Stimulated activated CD4-positive, alpha-beta T cell treated with anti-CD3 and anti-CD28 coated beads, Interleukin-4, amount 100 ng/mL, for 1 hour (primary cell): ENCODE measurements at regions not wholly inside any gene's neighbourhood (a gene's known extent, or its start where the extent isn't known, plus 50 kb on each side); places are given as distances from the start of the nearest gene placed in this dataset.

Experiments
- DNase-seq: peaks from one replicate; pipeline ENCODE4 v3.0.0-alpha.2; 2020

DNA sequence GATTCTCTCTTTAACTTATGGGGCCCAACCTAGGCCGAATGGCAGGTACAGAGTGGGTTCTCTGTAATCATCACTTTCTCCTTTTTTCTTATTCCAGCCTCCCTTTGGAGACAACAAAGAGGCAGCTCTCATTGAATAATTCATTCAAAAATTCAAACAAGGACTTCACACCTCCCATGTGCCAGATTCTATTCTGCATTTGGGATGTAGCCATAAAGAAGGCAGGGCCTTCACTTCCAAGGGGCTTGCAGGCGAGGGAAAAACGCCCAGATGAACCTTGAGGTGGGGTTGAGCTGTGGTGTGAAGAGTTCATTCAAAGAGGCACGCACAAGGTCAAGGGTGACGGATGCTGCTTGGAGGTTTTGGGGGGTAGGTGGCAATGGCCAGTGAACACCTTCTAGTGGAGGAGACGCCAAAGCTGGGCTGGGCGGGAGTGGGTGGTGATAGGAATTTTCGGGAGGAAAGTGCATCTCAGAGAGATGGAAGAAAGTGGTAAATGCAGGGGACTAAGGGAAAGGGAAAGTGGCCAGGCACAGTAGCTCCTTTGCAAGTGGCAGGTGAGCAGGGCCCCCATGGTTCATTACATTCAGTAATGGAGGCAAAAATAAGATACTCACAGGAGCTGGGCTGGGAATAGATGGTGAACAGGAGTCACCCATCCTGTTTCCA is 499.6 kb downstream of the MIAT start:
- no peak for DNase-seq

DNA sequence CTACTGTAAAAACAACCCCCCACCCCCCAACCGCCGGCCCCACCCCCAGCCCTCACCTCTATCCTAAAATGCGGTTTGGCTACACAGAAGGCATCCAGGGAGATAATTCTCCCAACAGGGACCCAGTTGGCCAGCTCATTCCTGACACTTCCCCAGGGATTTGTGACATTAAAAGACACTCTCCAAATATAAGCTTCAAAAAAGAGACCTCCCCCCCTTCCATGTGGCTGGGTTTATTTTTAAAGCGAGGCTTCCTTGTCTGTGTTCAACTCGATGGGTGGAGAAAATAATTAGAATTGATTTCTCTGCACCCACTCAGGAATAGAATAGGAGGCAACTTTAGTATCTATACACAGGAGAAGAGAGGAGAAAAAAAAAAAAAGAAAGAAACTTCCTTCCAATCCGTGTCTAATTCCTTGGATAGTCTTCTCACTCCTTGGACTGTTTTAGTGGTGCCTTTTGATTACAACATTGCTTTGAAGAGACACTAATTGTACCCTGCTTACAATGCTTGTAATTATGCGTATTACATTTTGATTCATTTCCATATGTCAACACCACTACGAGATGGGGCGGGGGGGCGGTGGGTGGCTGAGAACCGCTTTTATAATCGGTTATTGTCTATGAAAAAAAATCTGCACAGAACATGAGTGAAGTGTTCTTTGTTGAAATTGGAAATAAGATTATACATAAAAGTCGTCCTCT is 500.4 kb downstream of the MIAT start:
- no peak for DNase-seq

DNA sequence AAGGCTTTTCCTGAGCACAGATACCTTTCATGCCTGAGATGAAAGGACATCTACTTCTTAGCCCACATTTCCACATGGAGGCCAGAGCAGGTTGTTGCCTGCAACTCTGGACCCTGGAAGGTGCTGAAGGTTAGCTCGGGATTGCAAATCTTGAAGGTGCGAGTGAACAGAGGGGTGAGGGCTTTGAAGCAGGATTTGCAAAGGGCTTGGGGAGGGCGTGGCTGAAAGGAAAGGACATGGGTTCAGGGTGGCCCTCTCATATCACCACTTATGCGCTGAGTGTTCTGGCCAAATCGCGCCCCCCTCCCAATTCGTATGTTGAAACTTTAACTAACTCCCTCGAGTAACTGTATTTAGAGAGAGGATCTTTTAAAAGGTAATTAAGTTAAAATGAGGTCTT is 501.6 kb downstream of the MIAT start:
- DNase-seq, result no peak

DNA sequence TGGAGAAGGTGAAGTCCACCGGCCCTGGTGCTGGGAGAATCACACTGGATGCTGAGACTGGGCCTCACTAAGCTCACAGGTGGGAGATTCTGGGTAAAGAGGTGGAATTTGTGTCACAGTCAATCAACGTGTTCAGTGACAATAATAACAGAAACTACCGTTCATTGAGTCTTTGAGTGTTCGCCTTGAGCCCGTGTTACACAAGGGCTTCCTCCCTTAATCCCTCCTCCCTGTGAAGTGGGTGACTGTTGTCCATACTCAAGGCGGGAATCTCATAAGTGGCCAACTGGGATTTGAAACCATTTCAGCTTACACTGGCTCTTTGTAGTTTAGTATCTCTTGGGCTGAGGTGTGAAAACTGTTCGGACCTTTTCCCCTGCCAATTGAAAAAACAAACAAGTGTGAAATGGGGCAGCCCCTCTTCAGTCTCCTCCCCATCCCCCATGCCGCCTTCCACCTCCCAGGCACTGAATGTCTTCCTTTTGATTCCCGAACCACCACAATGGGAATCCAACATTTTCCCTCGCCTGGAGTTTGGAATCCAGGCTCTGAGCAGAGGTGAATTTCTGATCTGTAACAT is 502.4 kb downstream of the MIAT start:
- DNase-seq, result no peak

GRCh38 chr22:27163162-27164137 is 506.1 kb downstream of the MIAT start:
- DNase-seq, result no peak

GRCh38 chr22:27164781-27165503 is 507.6 kb downstream of the MIAT start:
- no peak for DNase-seq

GRCh38 chr22:27168681-27169080 is 511.3 kb downstream of the MIAT start:
- no peak for DNase-seq

DNA sequence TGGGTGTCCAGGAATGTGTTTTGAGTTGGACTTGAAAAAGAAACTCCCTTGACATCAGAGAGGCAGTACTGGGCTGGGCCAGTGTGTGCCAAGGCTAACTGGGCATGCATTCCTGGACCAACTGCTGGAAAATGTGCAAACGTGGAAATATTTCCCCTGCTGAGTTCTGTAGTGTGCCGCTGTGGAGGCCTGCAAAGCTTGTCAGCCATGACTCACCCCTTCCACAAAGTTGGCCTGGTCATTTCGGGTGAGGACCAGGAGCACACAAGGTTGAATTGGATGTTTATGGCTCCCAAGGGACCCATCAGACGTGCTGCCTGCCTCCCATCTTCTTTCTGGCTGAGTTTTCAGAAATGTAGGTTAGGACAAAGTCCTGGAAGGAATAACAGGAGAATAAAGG is 513.1 kb downstream of the MIAT start:
- no peak for DNase-seq

GRCh38 chr22:27171212-27171611 is 513.8 kb downstream of the MIAT start:
- no peak for DNase-seq

DNA sequence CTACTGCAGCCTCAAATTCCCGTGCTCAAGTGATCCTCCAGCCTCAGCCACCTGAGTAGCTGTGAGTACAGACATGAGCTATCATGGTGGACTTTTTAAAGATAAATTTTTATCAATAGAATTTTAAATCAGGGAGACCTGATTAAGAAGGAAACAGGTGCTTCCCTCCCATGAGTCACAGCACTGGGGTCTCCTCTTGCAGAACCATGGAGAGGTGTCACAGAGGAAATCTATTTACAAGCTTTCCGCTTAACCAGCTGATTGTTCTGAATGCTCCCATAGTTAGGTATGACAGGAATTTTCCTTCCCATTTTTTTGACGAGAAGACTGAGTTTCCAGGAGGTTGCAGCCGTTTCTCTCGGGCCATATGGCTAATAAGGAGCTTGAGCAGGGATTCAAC is 516.1 kb downstream of the MIAT start:
- DNase-seq, result no peak

GRCh38 chr22:27175021-27175838 is 517.8 kb downstream of the MIAT start:
- DNase-seq, result no peak

- no peak for DNase-seq
These were observed 518.6 kb downstream of the MIAT start for GRCh38 chr22:27175974-27176373.

- no peak for DNase-seq
These were observed 521.8 kb downstream of the MIAT start for GRCh38 chr22:27179161-27179560.

DNA sequence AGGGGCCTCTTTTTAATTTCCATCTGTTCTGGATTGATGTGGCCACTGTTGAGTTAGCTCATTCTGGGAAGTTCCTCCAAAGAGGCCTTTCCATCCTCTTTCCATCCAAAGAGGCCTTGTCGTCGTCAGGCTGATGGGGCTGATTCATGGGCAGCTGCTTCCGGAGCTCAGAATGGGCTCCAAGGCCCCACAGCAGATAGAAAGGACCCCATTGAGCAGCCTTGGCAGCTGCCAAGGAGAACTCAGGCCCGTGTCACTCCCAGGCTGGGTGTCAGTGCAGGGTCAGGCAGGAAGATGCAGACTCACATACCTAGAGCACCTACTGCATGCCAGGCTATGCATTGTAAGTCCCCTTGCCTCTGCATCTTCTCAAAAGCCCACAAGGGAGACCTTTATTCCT is 524.1 kb downstream of the MIAT start:
- DNase-seq, result no peak

DNA sequence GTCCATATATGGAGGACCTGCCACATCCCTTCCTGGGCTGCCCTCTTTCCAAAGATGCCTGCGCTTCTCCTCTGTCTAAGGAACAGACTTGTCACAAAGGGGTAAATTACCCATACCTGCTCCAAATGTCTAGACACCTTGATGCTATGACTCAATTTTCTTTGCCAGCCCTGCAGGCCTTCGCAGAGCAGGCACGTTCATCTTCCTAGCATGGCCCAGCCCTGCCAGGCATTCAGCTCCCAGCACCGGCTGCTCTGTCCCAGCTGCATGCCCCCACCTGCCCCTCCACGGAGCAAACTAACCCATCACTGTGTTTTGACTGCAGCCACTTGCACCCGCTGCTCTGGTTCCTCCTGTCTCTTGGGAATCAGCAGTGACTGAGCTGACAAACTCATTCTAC is 526.1 kb downstream of the MIAT start:
- DNase-seq, result no peak

DNA sequence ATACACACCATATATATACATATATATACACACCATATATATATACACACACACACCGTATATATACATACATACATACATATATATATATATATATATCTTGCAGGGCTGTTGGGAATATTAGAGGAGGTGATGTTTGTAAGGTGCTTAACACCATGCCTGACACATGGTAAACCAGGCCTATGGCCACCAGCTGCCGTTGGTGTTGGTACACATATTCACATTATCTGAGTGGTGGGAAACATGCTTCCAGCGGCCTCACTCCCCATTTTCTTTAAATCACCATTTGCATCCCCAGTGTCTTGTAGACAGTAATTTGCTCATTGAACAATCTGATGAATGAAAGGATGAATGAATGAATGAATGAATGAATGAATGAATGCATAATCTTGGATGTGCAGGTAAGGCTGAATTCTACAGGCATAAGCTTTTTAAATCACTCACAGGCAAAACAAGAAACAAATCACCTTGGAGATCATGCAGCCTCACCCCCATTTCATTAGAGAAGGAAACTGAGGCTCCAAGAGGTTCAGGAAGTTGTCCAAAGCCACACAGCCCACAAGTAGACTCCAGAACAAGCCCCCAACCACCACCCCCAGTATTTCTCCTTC is 527.8 kb downstream of the MIAT start:
- DNase-seq, result no peak

DNA sequence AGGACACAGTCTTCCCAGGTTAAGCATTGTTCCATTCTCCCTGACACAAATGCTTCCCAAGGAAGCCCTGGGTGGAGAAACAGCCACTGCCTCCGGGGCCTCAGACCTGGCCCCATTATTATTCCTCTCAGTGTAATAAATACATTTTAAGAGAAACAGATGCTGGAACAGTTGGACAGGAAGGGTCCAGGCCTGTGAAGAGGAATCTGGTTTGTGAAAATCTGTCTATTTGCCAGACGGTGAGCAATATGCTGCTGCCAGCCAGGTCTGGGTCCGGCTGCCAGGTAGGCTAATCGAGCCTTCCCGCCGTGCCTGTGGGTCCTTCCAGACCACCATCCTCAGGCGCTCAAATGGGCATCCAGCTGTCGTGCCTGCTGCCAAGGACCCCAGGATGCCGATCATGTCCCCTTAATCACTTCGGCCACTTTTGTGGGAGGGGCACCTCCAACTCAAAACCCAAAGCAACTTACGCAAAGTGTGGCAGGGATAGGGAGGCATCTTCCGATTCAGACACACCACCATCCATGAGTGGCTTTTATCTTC is 528.4 kb downstream of the MIAT start:
- no peak for DNase-seq

DNA sequence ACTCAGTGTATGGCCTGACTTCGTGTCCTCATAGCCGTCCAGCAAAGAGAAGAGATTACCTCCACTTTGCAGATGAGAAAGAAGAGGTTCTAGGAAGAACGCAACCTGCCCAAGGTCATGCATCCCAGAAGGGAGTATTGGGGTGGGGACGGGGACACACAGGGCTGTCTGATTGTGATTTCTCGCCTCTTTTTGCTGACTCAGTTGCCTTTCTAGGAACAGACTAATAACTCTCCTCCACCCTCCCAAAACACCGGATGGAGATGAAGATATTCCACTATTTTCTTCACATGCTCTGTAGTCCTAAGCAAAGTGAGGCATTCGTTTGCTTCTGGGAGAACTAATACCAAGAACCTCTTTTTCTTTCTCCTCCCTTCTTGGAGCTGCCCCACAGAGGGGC is 529.3 kb downstream of the MIAT start:
- no peak for DNase-seq

GRCh38 chr22:27192135-27192829 is 534.9 kb downstream of the MIAT start:
- DNase-seq, result no peak

- no peak for DNase-seq
These were observed 535.8 kb downstream of the MIAT start for GRCh38 chr22:27193215-27193614.
